ENCODE measurements at regions not wholly inside any gene's neighbourhood (a gene's known extent, or its start where the extent isn't known, plus 50 kb on each side); places are given as distances from the start of the nearest gene placed in this dataset.

- DNase-seq (ENCODE audit: low spot score): no peak
Observed at GRCh38 chr5:35420200-35420599, 189.9 kb upstream of the PRLR start.

GRCh38 chr5:35417040-35417439, 186.8 kb upstream of the PRLR start:
- DNase-seq (ENCODE audit: low spot score): no peak

DNA sequence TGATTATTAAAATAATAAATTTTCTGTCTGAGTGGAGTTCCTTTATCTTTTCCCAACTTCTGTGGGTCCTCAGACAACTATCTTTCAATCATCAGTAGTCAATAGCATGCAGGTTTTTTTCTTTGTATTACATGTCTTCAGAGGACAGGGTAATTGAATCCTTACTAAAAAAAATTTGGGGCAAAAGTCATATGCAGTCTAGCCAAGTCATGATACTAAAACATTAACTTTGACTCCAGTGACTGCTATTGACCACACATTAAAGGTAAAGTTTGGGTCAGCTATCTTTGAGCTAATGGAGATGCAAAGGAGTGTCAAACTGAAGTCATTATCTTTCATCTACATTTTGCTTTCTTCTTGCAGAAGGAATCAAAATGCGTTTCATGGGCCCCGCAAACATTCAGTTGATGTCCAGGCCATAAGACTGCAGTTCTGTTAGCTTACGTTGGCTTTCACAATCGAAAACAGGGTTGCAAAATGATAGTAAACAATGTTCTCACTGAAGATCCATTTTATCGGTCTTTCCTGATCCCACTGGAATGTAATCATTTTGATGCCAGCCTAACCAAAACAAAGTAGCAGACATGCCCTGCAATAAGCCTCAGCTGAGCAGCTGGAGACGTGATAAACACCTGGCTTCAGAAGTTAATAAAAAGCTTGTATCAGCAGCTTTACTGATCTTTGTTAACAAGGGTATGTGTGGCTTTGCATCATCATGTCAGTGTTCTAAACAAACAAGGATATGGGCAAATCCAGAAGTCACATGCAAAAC, 186.1 kb upstream of the PRLR start:
- no peak for DNase-seq (ENCODE audit: low spot score)

DNA sequence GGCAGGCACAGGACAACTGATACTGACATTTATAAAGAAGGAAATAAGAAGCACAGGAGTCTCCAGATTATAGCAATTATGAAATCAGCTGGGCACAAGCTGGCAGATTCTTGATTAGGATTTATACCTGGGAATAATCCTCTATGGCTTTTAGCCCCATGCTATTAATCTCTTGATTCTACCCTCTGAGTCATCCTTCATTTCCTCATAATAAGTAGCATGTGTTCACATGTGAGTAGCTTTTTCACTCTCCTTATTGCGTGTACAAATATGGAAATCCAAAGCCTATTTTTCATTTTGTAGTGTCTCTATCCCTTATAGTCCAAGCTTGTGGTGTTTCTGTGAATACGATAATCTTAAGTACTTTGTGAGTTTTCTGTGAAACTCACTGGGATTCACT, 185.0 kb upstream of the PRLR start:
- DNase-seq (ENCODE audit: low spot score): no peak

DNA sequence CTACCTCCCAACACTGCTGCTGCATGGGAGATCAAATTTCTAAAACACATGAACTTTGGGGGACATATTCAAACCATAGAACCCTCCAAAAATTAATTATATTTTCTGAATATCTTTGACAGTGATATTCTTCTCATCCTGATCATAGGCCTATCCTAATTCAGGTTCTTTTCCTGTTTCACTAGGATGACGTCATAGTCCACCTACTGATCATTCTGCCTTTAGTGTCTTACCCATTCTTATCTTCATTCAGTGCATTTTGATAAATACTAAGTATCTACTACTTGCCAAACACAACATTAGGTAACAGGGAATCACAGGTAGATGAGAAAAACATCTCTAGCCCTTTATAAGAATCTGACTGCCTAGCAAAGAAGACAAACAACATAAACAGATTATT, 179.1 kb upstream of the PRLR start:
- no peak for DNase-seq (ENCODE audit: low spot score)

DNA sequence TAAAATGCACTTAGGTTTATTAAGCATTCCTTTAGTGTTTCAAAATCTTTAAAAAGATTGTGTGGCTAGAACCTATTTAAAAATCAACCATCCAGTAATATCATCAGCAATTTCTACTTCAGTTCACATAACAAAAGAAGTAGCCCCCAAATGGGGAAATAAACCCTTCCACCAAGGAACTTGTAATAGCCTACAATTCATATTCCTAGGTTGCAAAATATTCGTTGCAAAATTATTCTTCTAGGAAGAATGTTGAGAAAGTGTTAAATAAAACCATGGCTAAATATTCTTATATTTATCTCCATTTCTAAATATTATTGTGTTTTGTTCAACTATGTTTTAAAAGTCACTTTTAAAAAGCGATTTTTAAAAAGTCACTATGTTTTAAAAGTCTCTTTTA, 177.9 kb upstream of the PRLR start:
- DNase-seq (ENCODE audit: low spot score): no peak

DNA sequence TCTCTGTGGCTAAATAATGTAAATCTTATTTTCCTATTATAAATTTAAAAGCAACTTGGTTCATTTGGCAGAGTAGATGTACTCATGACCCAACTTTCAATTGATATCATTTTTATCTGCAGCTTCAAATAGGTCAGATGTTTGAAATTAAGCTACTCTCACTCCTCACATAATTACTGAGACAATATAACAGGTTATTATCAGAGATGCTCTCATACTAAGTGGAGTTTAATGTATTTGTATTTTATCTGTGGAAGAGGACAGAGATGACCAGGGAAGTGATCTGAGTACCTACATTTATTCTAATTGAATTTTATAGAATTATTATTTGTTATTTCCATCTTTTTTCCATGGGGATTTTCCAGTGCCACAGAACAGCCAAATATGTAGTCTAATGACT, 177.4 kb upstream of the PRLR start:
- no peak for DNase-seq (ENCODE audit: low spot score)

DNA sequence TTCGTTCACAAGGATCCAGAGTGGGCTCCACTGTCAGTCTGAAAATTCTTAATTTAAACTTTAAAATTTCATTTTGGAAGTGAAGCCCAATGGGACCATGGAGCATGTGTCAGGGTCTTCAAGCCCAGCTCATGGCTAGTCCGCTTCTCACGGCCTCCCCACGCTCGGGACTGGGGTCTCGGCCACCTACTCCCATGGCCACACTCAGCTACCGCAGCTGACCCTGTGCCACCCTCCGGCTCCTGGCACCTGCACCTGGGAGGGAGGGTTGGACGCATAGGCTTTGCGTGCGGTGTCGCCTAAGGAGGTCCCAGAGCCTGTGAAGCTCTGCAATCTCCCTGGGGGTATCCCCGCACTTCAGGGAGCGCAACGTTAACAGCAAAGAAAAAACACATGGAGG, 175.7 kb upstream of the PRLR start:
- no peak for DNase-seq (ENCODE audit: low spot score)

- DNase-seq (ENCODE audit: low spot score): no peak
Observed at GRCh38 chr5:35404701-35405100, 174.4 kb upstream of the PRLR start.

- DNase-seq (ENCODE audit: low spot score): no peak
Observed at GRCh38 chr5:35393901-35394300, 163.6 kb upstream of the PRLR start.

- DNase-seq (ENCODE audit: low spot score): no peak
Observed at GRCh38 chr5:35384658-35385057, 154.4 kb upstream of the PRLR start.

- DNase-seq (ENCODE audit: low spot score): no peak
Observed at GRCh38 chr5:35383041-35383440, 152.8 kb upstream of the PRLR start.

- DNase-seq (ENCODE audit: low spot score): no peak
Observed at GRCh38 chr5:35377653-35378052, 147.4 kb upstream of the PRLR start.

DNA sequence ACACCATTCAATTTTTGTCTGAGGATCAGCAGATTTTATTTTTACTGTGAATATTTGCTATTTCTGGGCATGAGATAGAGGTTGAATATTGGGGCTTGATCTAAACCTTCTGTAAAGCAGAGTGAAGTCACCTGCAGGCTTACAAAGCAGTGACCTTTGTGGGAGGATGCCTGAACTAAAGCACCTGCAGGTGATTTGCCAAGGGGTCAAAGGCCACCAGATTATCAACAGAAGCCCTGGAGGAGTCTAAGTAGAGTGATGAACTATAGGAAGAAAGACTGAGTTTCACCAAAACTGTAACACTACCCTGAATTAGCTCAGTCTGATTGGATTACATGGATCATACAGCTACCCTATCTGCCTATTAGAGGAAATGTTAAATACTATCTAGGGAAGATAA, 144.3 kb upstream of the PRLR start:
- no peak for DNase-seq (ENCODE audit: low spot score)

DNA sequence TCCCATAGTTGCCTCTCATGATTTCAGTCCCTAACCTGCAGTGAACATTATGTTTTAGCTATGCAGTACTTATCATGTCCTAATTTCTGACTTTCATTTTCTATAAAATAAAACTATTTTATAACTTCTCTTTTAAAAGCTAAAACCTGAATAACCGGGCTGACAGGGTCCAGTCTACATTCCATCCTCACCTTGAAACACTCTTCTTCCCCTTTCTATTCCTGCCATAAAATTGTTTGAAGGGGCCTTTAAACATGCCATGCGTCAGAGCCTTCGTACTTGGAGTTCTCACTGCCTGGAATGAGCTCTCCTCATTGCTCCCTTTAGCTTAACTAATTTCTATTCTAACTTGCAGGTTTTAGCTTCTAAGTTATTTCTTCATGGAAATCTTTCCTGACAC, 143.0 kb upstream of the PRLR start:
- DNase-seq (ENCODE audit: low spot score): no peak

- DNase-seq (ENCODE audit: low spot score): no peak
Observed at GRCh38 chr5:35372482-35372881, 142.2 kb upstream of the PRLR start.

DNA sequence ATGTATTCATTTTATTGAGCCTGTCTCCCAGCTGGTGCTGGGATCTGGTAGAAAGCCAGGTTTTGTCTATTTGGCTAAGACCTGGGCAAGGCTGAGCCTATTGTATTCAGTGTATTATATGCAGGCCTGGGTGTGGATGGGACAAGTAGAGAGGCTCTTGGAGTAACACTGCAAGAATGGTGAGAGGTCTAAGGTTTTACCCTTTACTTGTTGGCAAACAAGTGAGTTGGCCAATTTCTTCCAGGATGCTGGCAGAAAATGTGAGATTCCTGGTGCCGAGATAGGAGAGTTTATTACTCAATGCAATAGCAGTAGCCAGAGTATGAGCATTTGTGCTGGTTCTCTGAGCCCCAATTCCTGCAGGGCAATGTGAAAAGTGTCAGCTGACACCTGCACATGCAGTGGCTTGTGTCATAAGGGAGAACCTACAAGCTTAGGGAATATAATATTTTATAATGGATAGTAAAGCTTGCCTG, 141.7 kb upstream of the PRLR start:
- no peak for DNase-seq (ENCODE audit: low spot score)

DNA sequence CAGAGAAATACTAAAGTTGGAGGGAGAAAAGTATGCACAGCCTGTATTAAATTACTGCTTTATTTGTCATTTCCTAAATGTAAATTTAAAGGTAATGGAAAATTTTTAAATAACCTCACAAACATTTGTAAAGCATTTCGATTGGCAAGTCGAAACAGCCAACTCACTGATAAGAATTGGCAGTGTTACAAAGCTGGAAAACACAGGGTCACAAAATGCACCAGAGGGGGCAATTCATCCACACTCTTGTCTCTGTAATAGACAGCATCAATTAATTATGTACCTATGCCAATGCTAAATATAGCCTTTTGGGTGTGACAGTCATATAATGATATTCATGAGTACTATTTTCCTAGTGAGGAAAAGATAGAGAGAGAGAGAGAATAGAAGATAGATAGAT, 140.6 kb upstream of the PRLR start:
- DNase-seq (ENCODE audit: low spot score): no peak

GRCh38 chr5:35369965-35370790, 139.9 kb upstream of the PRLR start:
- no peak for DNase-seq (ENCODE audit: low spot score)

DNA sequence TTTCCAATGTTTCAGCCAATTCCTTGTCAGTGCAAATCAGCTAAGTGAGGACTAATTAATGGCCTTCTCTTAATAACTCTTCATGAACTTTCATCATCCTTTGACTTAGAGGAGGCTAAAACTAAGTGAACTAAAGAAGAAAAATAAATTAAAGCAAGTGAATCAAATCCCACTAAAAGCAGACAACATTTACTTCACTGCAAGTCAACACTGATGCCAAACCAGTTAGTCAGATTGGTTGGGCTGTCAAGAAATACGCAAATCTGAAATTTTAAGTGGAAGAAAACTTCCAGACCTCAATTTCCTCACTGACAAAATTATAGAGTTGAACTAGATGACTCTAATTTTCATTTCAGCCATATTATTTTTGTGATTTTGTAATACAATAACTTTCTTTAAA, 137.2 kb upstream of the PRLR start:
- DNase-seq (ENCODE audit: low spot score): no peak

DNA sequence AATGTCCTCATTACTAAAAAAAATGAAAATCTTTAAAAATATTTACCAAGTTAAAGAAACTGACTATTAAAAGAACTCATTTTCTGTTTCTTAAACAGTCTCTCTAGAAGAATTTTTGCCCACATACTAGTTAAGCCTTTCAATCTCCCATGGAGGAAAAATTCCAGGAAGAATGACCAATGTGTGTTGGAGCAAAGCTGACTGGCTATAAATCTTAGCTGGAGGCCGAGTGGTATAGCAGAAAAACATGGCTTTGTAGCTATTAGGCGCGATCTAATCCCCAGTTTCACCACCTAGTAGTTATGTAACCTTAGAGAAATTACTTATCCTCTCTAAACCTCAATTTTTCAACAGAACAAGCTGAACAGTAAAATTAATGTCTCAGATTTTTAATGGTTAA, 135.5 kb upstream of the PRLR start:
- no peak for DNase-seq (ENCODE audit: low spot score)

- no peak for DNase-seq (ENCODE audit: low spot score)
Observed at GRCh38 chr5:35364350-35364749, 134.1 kb upstream of the PRLR start.

DNA sequence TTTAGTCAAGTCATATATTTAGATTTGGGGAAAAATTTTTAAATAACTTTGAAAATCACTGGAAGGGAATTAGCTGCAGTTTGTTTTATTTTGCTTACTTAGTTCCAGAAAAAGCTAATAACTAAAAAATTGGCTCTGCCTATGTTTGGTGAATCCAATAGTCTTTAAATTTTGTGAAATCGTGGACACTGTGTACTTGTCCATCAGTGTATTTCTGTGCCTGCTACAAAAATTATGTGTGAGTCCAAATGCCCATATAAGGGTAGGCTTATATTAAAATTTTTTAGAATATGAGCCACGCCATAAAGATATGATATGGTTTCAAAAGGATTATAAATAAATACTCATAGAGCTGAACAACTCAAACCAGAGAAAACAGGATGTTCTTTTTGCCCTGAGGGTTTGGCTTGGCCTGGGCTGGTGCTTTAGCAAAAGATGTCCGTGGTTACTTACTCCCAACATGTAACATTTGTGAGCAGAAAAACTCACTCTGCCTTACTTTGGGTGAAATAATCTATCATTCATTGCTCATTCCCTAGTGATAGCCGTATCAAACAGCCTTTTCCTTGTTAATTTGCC, 133.2 kb upstream of the PRLR start:
- no peak for DNase-seq (ENCODE audit: low spot score)

All from hepatic stellate cell (primary cell).